HCT116 (cell line): ENCODE measurements at regions not wholly inside any gene's neighbourhood (a gene's known extent, or its start where the extent isn't known, plus 50 kb on each side); places are given as distances from the start of the nearest gene placed in this dataset.
"Not testable (repeated sequence)": the region's sequence is repeated elsewhere in the genome, so short reads cannot be mapped to it uniquely, and the experiment has no call there.

Experiments
- ATAC-seq: fragments of 200-7000 bp; cut with Tn5 transposase; 2 replicates; pipeline ENCODE4 v1.9.1; 2020; ENCODE audit warnings: mild to moderate bottlenecking, moderate library complexity
- BruUV-seq: library from RNA; stranded (reverse); fragments of 400-500 nt; replicated peaks from 2 replicates; lab custom pipeline; 2021; lab: Mats Ljungman, UMichigan
- CTCF ChIA-PET: fragments of 300-600 bp; sonication (Branson Sonifier 250); formaldehyde crosslinking; loops from one replicate; lab custom pipeline; 2021; ENCODE audit warnings: antibody characterized with exemption; lab: Charles Lee
- POLR2A ChIA-PET: fragments of 300-600, 350-600 bp; sonication (Branson Sonifier 250); formaldehyde crosslinking; loops from one replicate; lab custom pipeline; 2021; ENCODE audit warnings: antibody characterized with exemption; lab: Charles Lee
- RAD21 ChIA-PET, 2 experiments: fragments of 300-600 bp; sonication (Branson Sonifier 250); formaldehyde crosslinking; loops; one replicate each; lab custom pipeline; 2023; ENCODE audit warnings: low total read pairs in 2 of 2; ENCODE audit not compliant: uncharacterized antibody in 2 of 2, unreplicated experiment in 2 of 2, low non-redundant PET in 1 of 2; lab: Charles Lee
- DNase-seq: peaks from one replicate; pipeline ENCODE4 v3.0.0-alpha.2; 2010; ENCODE audit warnings: low read depth, low spot score
- H2AFZ ChIP-seq: fragments of 200-600 bp; shearing (Covaris generic), sonication (generic); 2 replicates; pipeline ENCODE4 v1.6.1; 2017; ENCODE audit warnings: low read depth, mixed run types, mixed read lengths, antibody characterized with exemption, low read length; ENCODE audit not compliant: poor library complexity, severe bottlenecking
- H3K27ac ChIP-seq: 2 replicates; pipeline ENCODE4 v1.5.1; 2012; ENCODE audit warnings: low read depth, low read length
- H3K27me3 ChIP-seq: fragments of 200-600 bp; sonication (generic); 2 replicates; pipeline ENCODE4 v1.6.1; 2016; ENCODE audit warnings: mixed run types, low read length, mixed read lengths; ENCODE audit not compliant: insufficient read depth
- H3K36me3 ChIP-seq, 2 experiments: fragments of 200-500 bp in 1 of 2; fragments of 200-600 bp in 1 of 2; sonication (Bioruptor generic) in 1 of 2; sonication (generic) in 1 of 2; 2 replicates each; pipeline versions ENCODE4 v1.5.1 to v1.6.1; 2014 to 2016; ENCODE audit warnings: low read length in 2 of 2, inconsistent platforms in 1 of 2, mixed read lengths in 1 of 2, mixed run types in 1 of 2; ENCODE audit not compliant: insufficient read depth in 2 of 2, control insufficient read depth in 1 of 2
- H3K4me1 ChIP-seq, 2 experiments: fragments of 200-600 bp in 1 of 2; sonication (generic) in 1 of 2; 2 replicates each; pipeline versions ENCODE4 v1.5.1 to v1.6.1; 2012 to 2017; ENCODE audit warnings: low read length in 2 of 2, inconsistent platforms in 1 of 2, mild to moderate bottlenecking in 1 of 2, mixed read lengths in 1 of 2, mixed run types in 1 of 2, moderate library complexity in 1 of 2; ENCODE audit not compliant: insufficient read depth in 2 of 2, control insufficient read depth in 1 of 2
- H3K4me2 ChIP-seq: fragments of 200-600 bp; sonication (generic); 2 replicates; pipeline ENCODE4 v1.6.1; 2017; ENCODE audit warnings: mixed run types, low read length, mixed read lengths
- H3K4me3 ChIP-seq, 2 experiments: fragments of 200-600 bp in 1 of 2; sonication (generic) in 1 of 2; replicated peaks in 1 of 2; 2 replicates each; pipeline ENCODE4 v1.5.1; 2011 to 2016; ENCODE audit warnings: low read length in 2 of 2, control low read depth in 1 of 2, low read depth in 1 of 2, mild to moderate bottlenecking in 1 of 2, mixed read lengths in 1 of 2, mixed run types in 1 of 2
- H3K79me2 ChIP-seq: fragments of 200-600 bp; sonication (generic); 2 replicates; pipeline ENCODE4 v1.6.1; 2017; ENCODE audit warnings: mild to moderate bottlenecking, mixed run types, low read length, moderate library complexity, mixed read lengths; ENCODE audit not compliant: insufficient read depth
- H3K9ac ChIP-seq: fragments of 200-600 bp; sonication (generic); 2 replicates; pipeline ENCODE4 v1.6.1; 2016; ENCODE audit warnings: low read length, mixed read lengths
- H3K9me2 ChIP-seq: fragments of 200-600 bp; sonication (generic), shearing (Covaris generic); 2 replicates; pipeline ENCODE4 v1.6.1; 2017; ENCODE audit warnings: mixed run types, mild to moderate bottlenecking, moderate library complexity; ENCODE audit not compliant: insufficient read depth
- H3K9me3 ChIP-seq, 2 experiments: fragments of 200-500 bp in 1 of 2; fragments of 200-600 bp in 1 of 2; sonication (Bioruptor generic) in 1 of 2; sonication (generic) in 1 of 2; 2 replicates each; pipeline ENCODE4 v1.6.1; 2014 to 2017; ENCODE audit warnings: low read length in 2 of 2, mixed read lengths in 2 of 2, inconsistent platforms in 1 of 2, low read depth in 1 of 2, mild to moderate bottlenecking in 1 of 2, mixed run types in 1 of 2, moderate library complexity in 1 of 2; ENCODE audit not compliant: control insufficient read depth in 1 of 2, insufficient read depth in 1 of 2
- H4K20me1 ChIP-seq: fragments of 200-600 bp; sonication (generic), shearing (Covaris generic); 2 replicates; pipeline ENCODE4 v1.6.1; 2017; ENCODE audit warnings: mixed run types, mild to moderate bottlenecking, moderate library complexity; ENCODE audit not compliant: insufficient read depth
- ATF3 ChIP-seq: IDR thresholded peaks from 2 replicates; pipeline ENCODE4 v1.6.1; 2012
- intact Hi-C: fragments of 100-400 bp; cut with micrococcal nuclease; formaldehyde crosslinking; loops from 2 replicates; pipeline ENCODE4 v1.10.0; 2022

GRCh38 chr5:135094339-135095051, 60.5 kb upstream of the PITX1 start:
- H3K4me2 ChIP-seq, result no peak overlapping the region
- BruUV-seq, result no TSS peak
- no peaks in the 10 kb centered on the region for H3K27me3 ChIP-seq
- H3K9ac ChIP-seq, result no peak overlapping the region
- H3K27ac ChIP-seq, result no peak overlapping the region
- ChIA-PET POLR2A (no interaction called here), CTCF (no interaction called here)
- no peaks in the 10 kb centered on the region for H3K9me2 ChIP-seq
- H3K9me3 ChIP-seq, result no peaks in the 10 kb centered on the region
- ATAC-seq, result peak; percentile 50; the same call in 1 of the 2 replicates
- TF ChIP-seq ATF3, result no peak
- TF ChIP-seq, all 23 proteins: peak for 0
- Histone ChIP-seq H3K79me2 (no peaks in the 10 kb centered on the region), H3K4me1 (peaks cover 0 to 9% of the 10 kb centered on the region in 2 experiments; a peak in 1 of 4 replicates), H2AFZ (no peak overlapping the region), H3K36me3 (no peaks in the 10 kb centered on the region), H3K4me3 (no peak overlapping the region), H4K20me1 (no peaks in the 10 kb centered on the region)
- intact Hi-C loops, result no loop called here
- RAD21 ChIA-PET, result no interaction called here
- no peak for DNase-seq

- H3K4me3 ChIP-seq, H3K79me2 ChIP-seq, H3K27ac ChIP-seq, intact Hi-C loops, ATAC-seq, H4K20me1 ChIP-seq, H3K27me3 ChIP-seq, H2AFZ ChIP-seq, POLR2A ChIA-PET, H3K9ac ChIP-seq, BruUV-seq, H3K4me1 ChIP-seq, H3K9me2 ChIP-seq, RAD21 ChIA-PET, H3K36me3 ChIP-seq, H3K9me3 ChIP-seq, DNase-seq, H3K4me2 ChIP-seq, CTCF ChIA-PET: not testable (repeated sequence)
Measured at GRCh38 chr5:135093483-135093882, 59.5 kb upstream of the PITX1 start.
